SK-N-DZ (cell line): ENCODE measurements at regions not wholly inside any gene's neighbourhood (a gene's known extent, or its start where the extent isn't known, plus 50 kb on each side); places are given as distances from the start of the nearest gene placed in this dataset.
"Not testable (repeated sequence)": the region's sequence is repeated elsewhere in the genome, so short reads cannot be mapped to it uniquely, and the experiment has no call there.

Source experiments
- DNase-seq: peaks from one replicate; pipeline ENCODE4 v3.0.0-alpha.2; 2015; ENCODE audit warnings: low spot score

DNA sequence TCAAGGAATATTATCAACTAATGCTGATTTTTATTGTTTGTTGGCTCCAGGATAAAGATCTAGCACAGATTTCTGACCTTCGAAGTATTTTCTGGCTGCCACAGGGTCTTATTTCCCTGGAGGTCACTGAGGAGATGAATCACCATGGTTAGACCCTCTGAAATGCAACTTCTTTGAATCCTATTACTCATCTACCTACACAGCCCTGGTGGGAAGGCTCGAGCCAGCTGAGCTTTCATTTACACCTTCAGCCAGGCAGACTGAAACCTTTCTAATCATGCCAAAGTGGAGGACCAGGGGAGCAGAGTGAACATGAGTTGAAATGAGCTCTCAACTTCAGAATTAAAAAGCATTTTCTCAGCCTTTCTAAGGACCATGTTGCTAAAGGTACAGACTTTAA, 130.5 kb downstream of the SMIM20 start:
- no peak for DNase-seq

DNA sequence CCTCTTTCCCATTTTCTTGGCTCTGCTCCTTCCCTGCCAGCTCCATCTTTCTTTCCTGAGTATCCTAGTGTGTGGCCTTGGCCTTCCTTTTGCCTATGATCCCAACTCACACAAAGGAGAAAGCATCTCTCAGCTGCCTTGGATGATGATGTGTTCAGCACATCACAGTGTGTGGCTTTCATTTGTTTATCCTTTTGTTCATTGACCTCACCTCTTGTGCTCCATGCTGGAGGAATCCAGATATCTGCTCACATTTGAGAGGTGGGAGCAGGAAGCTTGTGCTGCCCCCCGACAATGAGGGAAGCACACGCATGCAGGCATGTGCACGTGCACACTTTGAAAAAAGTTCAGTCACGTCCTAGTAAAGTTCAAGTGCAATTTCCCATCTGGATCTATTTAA, 131.0 kb downstream of the SMIM20 start:
- DNase-seq, result no peak

DNA sequence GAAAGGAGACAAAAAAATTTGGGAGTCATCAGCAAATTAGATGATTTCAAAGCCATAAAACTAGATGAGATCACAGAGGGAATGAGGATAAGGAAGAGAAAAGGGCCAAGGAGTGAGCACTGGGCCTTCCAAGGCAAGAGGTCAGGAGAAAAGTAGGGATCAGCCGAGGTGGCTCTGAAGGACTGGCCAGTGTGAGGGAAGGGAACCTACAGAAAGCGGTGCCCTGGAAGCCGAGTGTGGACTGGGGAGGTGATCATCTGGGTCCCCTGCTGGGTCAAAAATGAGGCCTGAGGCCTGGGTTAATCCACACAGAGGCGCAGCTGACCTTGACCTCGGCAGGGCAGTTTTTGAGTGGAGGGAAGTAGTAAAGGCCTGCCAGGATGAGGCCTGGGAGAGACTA, 133.8 kb downstream of the SMIM20 start:
- no peak for DNase-seq

DNA sequence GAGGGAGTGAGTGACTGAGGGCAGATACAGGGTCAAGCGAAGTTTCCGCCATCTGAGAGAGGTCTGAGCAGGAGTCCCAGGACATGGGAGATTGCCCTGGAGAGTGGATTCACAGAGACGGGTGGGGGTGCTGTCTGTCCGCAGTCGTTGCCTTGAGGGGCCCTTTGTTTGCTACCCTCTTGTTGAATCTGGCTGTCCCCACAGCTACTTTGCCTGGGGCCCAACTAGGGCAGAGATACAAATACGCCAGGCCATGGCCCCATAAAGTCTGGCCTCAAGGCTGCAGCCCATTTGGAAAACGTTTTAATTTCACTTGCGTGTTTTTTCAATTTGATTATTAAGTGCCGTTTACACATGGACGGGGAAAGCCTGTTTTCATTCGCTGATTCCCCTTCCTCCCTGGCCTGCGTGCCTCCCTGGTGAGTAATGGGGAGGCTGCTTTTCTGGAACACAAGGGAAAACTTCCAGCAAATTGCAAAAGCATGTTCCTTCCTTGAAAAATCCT, 134.4 kb downstream of the SMIM20 start:
- DNase-seq, result no peak

DNA sequence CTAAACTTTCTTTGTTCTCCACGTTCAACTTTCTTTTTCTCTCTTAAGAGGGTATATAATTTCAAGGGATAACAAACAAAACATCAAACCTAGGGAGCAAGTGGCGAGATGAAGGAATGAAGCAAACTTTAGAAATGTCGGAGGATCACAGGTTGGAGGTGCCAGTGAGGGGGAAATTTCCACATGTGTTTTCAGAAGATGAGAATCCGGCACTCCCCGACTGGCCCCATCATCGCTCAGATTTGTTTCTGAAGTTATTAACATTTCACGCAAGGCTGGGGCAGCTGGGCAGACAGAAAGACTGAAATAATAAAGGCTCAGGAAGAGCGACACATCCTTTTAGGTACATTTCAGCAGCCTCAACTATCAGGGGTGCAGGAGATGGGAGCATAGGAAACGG, 134.9 kb downstream of the SMIM20 start:
- no peak for DNase-seq

DNA sequence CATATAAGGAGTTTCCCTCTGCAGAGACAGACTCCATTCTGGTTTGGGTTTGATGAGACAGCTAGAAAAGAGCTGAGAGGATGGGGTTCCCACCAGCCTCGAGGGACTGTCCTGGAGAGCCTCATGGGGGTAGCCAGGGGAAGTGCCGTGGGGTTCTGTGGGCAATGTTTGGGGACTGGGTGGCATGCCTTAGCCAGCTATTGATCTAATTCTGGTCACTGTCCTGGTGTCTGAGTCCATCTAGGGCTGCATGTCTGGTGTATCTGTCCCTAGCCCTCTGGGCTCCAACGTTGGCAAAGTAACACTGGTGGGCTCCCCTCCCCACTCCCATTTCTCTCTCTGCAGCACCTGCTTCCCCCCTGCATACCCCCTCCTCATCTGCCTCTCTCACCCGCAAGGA, 135.4 kb downstream of the SMIM20 start:
- no peak for DNase-seq

DNA sequence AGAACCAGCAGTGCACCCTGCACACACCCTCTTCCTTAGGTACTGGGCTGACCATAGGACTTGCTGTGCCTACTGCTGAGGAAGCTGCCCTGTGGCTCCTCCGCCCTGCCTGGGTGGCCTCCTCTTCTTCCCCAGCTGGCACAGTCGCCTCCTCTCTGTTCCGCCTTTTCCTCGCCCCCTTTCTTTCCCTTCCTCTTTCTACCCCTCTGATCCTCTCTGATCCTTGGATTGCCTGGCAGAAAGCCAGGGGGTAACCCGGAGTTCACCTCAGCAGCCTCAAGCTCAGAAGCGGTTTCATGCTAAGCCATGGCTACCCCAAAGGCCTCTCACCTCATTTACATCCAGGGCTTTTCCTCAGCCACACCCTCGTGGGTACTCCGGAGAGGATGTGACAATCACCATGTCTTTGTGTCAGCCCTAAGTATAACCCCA, 136.2 kb downstream of the SMIM20 start:
- no peak for DNase-seq

DNA sequence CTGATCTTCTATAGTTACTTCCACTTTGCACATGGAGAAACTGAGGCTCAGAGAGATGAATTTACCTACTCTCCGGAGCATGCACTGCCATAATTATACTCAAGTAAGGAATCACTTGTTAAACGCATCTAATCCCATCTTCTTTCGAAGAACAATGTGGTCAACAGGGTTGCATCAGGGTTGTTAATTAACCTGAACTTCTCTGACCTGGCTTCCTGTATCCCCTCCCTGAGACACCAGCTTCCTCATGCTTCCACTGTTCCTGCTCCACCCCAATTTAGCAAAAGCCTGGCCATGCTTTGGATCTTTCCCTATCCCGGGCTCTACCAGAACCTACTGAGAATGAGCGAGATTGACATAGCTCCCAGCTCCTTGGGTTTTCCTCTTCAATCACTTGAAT, 136.7 kb downstream of the SMIM20 start:
- DNase-seq, result no peak

DNA sequence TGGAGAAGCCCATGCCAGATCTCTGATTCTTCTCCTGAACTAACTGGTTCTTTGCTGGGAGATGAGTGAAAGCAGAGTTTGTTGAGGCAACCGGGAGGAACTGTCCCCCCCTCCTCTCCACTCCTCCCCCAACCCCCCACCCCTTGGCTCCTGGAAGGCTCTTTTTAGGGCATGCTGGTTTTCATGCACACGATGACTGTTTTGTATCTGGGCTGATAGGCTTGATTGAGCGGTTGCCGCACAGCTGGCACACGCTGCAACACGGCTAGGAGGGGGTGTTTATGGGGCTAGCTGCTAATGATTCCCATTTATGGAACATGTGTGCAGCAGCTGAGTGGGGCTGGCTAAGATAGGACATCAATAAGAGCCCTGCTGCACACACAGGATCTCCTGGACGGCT, 137.2 kb downstream of the SMIM20 start:
- peak; percentile 34 for DNase-seq

DNA sequence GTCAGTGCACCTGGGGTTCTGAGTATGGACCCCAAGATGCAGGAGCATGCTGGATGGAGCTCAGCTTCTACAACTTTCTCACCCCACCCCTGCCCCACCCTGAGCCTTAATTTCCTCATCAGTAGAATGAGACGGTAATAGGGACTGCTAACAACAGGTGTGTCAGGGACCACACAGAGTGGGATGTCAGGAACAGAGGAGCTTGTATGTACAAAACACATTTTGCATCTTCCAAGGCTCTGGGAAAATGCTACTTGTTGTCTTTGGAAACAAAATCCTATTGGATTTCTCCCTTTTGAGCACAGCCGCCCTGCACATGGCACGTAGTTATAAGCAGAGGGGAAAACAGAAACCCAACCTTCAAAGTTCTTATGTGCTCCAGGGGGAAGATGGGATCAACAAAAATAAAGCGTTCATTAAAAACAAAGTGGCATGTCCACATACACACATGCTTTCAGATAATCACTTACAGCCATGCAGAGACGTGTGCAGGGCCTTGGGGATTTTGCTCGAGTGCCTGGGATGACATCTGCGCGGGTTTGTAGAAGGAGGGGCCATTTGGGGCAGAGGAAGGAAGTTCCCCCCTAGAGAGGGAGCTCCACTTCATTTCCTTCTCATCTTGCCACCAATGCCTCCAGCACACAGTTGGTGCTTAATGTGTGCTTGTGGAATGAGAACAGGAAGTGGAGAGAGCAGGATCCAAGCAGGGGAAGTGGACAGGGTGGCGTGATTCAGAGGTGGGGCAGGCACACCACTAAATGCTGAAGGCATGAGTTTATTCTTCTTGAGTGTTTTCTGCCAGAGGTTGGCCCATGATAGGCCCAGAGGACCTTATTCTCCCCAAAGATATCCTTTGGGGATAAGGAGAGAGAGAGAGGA, 138.9 kb downstream of the SMIM20 start:
- no peak for DNase-seq

DNA sequence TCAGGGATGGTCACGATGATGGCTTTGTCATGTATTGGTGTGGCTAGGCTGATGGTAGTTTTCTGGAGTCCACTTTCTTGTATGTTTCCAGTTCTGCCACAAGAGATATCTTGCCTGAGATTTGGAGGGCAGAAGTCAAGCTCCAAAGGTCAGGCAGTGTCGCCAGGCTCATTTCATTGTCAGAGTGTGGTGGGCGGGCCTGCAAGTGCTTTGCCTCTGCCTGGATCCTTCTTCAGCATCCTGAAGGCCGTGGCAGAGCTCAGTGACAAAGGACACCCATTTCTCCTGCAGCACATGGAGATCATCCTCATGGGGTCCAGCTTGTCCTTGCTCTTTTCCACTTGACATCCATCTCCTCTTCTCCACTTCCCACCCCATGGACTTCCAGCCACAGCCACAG, 139.7 kb downstream of the SMIM20 start:
- no peak for DNase-seq

DNA sequence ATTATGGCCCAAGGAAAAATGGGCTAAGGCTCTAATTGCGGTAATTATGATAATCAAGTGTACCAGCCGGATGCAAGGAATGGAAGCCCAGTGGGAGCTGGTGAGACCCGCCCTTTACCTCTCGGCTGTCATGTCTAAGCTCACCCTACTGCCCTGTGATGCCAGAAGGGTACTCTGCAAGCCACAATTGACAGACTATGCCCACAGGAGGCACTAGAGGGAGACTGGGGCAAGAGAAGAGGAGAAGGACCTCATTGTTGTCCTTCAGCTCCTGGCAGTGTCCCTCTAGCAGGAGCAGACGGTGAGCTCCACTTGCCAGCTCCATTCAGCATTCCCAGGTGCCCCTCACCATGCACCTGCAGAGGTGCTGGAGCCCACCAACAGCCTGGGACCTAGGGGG, 141.8 kb downstream of the SMIM20 start:
- no peak for DNase-seq

DNA sequence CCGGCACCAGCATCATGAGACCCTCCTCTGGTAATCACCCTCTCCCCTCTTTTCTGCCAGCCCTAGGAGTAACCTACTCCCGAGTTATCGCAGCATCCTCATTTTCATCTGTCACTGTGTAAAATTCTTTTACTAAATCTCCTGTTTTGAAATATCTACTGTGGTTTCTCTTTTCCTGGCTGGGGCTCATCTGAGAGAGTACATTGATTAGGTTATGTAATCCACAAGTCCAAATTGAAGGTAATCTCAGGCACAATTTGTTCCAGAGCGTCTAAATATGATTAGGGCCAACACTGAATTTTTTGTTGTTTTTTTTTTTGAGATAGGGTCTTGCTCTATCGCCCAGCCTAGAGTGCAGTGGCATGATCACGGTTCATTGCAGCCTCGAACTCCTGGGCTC, 142.4 kb downstream of the SMIM20 start:
- no peak for DNase-seq

DNA sequence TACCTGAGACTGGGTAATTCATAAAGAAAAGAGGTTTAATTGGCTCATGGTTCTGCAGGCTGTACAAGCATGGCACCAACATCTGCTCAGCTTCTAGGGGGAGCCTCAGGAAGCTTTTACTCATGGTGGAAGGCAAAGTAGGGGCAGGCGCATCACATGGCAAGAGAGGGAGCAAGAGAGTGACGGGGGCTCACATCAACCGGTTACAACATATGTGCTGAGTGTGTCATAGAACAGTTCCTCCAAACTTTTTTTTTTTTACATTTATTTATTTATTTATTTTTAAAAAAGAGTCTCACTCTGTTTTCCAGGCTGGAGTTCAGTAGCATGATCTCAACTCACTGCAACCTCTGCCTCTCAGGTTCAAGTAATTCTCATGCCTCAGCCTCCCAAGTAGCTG, 143.8 kb downstream of the SMIM20 start:
- DNase-seq, result not testable (repeated sequence)

DNA sequence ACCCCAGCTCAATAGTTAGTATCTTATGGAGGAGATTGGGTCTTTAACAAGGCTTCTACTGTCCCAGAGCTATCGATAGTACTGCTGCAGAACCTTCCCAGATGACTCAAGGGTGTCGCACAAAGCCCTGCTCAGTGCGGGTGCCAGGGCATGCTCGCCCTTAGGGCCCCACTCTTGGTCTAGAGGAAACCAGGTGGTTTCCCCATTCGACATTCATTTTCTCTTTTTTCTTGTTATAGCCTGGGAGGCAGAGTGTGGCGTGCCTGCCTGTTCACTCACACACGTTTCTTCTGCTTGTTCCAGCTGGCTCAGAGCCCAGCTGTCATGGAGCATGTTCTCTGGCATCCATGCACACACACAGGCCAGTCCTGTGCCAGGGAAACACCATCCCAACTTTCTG, 144.5 kb downstream of the SMIM20 start:
- DNase-seq, result no peak

DNA sequence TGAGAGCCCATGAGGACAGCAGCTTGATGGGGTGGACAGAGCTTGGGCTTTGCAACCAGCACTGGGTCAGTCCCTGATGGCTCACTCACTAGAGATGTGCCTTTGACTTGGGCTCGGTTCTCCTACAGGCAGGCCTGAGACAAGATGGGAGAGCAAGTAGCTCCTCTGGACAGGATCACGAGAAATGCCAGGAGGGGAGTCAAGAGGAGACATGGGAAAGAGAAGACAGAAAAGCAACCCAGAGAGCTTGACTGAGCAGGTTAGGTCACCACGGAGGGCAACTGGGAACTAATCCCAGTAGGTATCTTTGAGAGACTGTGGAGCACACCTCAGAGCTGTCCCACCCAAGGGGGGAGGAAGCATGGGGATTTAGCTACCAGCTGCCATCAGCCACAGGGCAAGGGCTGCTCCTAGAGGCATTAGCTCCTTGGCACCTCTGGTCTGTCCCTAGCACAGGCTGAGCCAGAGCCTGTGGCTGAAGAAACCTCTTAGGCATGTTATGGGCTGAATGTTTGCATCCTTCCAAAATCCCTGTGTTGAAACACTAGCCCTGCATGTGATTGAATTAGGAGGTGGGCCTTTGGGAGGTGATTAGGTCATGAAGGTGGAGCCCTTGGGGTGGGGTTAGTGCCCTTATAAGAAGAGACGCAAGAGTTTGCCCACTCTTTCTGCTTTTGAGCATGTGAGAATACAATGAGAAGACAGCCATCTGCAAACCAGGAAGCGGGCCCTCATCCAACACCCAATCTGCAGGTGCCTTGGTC, 145.6 kb downstream of the SMIM20 start:
- no peak for DNase-seq

DNA sequence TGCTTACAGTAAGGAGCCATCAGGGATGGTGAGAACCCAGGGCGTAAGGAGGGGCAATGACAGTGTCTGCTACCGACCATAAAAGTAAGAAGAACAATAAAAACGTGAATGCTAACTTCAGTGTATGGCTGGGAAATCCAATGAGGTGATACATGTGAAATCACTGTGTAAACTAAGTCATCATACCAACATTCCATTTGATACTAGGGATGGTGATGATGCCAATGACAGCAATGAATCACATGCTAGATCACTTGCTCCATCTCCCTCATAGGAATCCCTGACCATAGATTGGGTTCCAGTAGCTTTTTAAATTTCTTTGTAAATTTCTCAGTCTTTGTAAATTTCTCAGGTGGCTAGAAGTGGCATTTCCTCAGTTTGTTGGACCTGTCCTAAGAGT, 146.3 kb downstream of the SMIM20 start:
- DNase-seq, result no peak

DNA sequence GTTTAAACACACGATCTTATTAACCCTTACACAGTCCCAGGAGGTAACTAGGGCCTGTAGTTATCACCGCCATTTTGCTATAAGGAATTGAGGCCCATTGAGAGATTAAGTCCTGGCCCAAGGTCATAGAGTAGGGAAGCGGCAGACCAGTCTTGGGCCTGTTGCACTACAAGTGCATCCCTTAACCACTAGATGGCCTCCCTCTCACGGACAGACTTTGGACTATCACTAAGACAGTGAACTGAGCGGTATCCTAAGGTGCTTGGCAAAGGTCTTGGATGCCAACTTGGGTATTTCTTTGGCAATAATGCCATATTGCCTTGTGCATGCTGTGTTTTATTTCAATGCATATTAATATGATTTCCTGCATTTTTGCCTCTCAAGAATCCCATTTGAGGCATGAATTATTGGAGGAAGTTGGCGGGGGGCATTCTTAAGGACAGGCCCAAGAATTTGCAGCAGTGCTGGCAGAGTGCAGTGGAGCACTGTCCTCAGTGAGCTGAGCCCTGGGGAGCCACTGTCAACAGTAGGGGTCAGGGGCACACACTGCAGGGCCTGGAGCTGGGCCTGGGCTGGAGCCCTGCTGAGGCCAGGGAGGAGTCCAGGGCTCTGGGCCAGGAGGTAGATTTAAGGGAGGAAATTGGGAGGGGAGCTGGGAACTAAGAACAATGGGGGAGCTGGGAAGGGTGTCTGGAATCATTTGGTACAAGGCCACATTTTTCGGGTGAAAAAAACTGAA, 147.4 kb downstream of the SMIM20 start:
- peak; percentile 51 for DNase-seq

DNA sequence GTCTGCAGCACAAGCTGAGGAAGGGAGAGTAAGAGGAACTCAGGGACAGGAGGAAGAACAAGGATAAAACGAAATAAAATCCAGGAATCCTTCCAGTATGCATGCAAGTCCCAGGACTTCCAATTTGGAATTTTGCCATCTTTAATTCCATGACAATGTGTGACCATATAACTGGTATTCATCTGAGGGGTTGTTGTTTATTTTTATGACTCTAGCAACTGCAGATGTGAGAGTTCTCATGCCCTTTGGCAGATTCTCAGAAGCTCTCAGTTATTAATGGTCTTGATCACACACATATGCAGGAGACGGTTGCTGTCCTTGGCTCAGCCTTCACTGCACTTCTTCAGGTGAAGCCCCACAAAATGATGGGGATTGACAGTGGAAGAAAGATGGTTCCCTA, 148.2 kb downstream of the SMIM20 start:
- DNase-seq, result no peak

DNA sequence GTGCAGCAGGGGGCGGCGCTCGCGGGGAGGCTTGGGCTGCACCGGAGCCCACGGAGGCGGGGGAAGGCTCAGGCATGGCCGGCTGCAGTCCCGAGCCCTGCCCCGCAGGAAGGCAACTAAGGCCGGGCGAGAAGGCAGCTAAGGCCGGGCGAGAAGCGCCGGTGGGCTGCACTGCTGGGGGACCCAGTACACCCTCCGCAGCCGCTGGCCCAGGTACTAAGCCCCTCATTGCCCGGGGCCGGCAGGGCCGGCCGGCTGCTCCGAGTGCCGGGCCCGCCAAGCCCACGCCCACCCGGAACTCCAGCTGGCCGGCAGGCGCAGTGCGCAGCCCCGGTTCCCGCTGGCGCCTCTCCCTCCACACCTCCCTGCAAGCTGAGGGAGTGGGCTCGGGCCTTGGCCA, 150.0 kb downstream of the SMIM20 start:
- DNase-seq, result not testable (repeated sequence)

DNA sequence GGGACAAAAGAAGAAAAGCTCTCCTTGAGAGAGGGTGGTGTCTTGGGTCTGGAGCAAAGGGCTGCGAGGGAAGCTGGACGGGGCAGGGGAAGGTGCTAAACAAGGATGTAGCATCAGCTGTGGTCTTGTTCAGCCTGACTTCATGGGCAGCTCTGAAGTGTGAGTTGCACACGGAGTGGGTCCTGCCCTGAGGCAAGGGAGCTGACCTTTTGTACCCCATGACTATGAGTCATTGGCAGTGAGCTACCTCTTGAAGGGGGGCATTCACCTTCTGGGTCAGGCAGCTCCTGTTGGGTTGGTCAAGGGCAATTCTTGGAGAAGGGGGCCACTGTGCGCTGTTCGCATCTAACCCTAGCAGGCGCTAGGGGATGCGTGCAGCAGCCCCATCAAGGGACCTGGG, 151.8 kb downstream of the SMIM20 start:
- DNase-seq, result no peak

DNA sequence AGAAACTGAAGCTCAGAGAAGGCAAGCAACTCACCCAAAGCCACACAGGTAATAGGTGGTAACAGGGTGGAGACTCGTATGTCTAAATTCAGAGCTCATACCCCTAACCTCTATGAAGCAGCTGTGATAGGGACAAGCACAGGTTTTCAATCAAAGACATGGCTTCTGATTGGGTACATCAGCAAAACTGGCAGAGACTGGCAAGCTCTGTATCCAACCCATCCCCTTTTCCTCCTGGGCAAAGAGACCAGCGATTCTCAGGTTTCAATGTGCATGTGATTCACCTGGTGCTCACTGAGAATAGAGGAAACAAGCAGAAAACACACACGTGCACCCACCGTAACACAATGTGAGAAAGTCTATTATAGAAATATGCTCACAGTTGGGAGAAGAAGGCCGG, 153.0 kb downstream of the SMIM20 start:
- DNase-seq, result no peak
